ENCODE measurements at regions not wholly inside any gene's neighbourhood (a gene's known extent, or its start where the extent isn't known, plus 50 kb on each side); places are given as distances from the start of the nearest gene placed in this dataset.

- DNase-seq: no peak
These were observed 203.8 kb upstream of the CDH7 start for GRCh38 chr18:65547046-65547445.

DNA sequence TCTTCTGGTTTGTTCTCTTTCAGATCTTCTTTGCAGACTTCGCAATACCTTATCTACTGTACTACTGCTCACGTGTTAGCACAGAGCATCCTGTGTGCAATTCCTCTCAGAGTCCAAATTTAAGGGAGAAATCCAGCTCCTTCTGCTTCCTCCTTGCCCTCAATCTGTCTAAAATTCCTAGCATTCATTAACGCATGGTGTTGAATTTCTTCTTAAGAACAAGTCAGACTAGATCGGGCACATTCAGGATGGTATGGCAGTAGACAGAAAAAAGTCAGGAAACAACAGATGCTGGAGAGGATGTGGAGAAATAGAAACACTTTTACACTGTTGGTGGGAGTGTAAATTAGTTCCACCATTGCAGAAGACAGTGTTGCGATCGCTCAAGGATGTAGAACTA is 206.1 kb upstream of the CDH7 start:
- no peak for DNase-seq

DNA sequence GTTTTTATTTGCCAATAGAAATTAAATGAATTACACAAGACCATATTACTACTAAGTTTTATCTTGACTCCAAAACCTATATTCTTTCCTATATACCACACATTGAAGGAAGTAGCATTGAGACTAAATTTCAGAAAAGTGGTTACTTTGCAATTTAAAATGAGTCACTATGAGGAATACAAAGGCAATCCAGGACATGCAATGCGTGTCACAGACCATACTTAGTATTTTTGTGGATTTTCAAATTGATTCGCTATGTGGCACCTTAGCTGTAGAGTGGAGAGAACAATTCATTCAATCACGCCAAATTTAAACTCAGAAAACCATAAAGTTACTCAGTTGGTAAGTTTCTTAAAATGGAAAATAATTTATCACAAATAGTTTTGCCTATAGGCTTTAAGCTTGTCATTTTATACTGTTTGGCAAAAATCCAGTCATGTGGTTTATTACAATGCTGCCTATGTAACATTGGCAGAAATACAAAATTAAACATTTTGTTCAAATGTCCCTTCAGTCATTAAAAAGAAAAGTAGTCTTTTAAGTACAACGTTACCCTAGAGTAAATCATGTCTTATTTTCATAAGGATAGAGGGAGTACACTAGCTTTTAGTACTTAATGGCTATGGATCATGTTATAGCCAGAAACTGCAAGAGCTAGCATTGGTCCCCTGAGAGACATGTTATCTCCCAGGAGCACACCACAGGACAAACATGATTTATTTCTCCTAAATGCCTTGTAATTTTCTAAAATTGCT is 222.8 kb upstream of the CDH7 start:
- DNase-seq: no peak

DNA sequence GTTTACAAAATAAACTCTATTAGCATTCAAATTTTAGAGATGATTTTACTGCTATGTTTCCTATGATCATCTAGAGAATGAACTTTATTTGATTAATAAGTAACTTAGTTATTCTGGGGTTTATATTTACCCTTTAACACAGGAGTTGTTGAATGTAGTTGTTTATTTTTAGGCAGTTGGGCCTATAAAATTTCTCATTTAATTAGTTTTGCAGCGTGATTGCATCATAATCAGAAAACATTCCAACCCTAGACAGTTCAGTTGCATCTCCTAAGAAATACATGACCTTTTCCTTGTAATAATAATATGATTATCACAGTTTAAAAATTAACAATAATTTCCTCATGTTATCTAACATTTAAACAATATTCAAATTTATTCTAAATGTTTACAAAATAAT is 224.7 kb upstream of the CDH7 start:
- no peak for DNase-seq

DNA sequence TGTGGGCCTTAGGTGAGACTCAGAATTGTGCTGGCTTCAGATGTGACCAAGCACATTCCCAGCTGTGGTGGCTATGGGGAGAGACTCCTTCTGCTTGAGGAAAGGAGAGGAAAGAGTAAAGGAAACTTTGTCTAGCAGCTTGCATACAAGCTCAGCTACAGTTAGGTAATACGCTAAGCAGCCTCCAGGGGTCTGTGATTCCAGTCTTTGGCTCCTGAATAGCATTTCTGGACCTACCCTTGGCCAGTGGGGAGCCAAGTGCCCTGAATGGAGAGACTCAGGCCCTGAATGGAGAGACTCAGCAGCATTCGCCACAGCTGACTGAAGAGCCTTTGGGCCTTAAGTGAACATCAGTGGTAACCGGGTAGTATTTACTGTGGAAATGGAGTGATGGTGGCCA is 227.4 kb upstream of the CDH7 start:
- no peak for DNase-seq

DNA sequence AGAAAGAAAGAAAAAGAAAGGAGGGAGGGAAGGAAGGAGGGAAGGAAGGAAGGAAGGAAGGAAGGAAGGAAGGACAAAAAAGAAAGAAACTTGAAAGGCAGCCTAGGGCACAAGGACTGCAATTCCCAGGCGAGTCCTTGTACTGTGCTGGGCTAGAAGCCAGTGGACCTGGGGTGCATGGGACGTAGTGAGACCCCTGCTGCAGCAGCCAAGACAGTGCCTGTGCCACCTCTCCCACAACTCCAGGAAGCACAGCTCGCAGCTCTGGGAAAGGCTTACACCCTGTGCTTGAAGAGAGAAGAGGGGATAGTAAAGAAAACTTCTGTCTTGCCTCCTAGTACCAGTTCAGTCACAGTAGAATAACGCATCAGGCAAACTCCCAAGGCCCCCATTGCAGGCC is 227.9 kb upstream of the CDH7 start:
- no peak for DNase-seq

DNA sequence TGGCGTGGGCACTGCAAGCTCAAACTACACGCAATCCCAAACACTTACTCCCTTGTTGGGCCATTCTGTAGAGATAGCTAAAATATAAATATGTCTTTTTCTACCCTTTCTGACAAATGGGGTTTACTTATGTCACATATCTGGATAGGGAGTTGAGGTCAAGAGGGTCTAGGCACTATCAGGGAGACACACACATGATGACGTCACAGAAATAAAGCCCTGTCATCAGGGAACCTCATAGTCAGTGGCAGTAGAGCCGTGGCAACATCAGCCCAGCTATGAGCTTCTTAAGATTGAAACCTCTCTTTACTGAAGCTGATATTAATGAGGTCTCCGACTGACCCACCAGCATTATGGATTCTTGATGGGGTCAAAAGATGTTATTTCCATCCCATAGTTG is 234.6 kb upstream of the CDH7 start:
- DNase-seq: no peak

GRCh38 chr18:65498605-65499004 is 252.2 kb upstream of the CDH7 start:
- DNase-seq: no peak

GRCh38 chr18:65487569-65487968 is 263.2 kb upstream of the CDH7 start:
- no peak for DNase-seq

GRCh38 chr18:65477455-65477854 is 273.4 kb upstream of the CDH7 start:
- DNase-seq: no peak

GRCh38 chr18:65468881-65469280 is 281.9 kb upstream of the CDH7 start:
- DNase-seq: no peak

DNA sequence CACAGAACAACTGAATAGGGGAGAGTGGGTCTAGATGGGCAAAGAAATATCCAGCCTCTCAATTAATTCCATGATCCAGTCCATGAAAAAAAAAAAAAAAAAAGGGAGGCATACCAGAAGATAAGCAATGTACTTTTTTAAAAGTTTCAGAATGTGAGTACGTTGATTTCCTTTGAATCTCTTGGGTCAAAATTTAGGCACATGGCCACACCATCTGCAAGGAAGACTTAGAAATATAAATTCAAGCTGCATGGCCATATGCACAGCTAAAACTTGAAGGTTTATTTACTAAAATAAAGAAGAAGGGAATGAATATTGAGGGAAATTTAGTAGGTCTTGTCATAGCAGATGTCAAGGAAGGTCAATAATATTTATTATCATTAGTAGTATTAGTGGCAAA is 286.5 kb upstream of the CDH7 start:
- DNase-seq: no peak

DNA sequence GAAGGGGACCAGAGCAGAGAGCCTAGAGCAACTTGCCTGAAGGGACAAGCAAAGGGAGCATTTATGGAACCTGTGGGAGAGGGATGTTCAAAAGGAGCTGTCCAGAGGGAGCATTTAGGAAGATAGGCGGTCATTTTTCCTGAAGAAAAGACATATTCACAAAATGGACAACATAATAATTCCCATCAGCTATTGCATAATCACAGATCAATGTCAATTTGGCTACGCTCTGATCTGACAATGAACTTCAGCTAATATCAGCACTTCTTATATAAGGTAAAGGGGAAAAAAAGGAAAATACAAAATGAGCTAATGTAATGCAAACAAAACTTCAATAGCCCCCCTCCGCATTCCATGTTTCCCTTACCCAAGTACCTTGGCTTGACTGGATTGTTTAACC is 291.1 kb upstream of the CDH7 start:
- no peak for DNase-seq

- no peak for DNase-seq
These were observed 291.9 kb upstream of the CDH7 start for GRCh38 chr18:65458871-65459270.

DNA sequence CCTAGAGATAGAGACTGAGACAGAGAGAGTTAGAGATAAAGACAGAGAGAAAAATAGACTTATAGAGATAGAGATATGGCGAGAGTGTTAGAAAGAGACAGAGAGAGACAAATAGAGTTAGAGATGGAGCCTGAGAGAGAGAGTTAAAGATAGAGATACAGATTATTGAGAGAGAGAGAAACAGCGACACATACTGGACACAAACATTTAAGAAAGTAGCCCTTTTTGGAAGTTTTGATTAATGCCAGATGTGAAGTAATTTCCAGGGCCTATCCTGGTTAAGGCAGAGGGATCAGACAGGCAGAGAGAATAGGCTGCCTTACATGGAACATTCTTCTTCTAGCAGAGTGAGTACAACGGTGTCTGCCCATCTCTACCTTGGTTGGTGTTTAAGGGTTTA is 311.6 kb upstream of the CDH7 start:
- no peak for DNase-seq

DNA sequence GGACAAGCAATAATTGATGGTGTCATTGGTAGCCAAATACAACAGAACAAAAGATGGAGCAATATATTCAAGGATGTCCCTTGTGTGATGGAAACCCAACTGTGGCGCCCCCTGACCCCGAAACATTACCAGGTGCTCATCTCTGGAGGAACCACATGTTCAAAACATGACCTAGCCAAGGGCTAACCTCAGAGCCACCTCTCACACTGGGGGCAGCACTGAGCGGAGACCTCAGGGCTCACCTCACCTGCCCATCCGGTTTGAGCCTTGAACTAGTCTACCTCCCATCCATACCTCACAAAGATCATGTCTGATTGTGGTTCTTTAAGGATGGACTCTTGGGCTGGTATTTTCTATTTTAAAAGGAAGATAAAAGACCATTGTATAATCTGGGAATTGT is 314.4 kb upstream of the CDH7 start:
- no peak for DNase-seq

DNA sequence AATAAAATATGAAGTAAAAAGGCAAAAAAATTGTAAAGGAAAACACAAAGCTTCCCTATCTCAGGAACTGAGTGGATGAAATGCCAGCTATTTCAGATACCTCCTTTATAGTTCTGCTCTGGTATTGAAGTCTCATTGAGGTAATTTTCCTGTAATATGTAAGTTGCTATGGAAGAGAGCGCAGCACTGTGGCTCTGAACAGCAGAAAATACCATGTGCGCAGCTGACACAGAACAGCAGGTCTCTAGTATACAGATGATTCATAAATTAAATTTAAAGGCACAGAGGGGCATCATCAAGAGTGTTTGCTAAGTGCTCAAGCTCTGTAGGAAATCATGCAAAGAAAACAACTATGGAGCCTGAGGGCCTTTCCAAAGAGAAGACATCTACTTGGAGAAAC is 315.3 kb upstream of the CDH7 start:
- no peak for DNase-seq

DNA sequence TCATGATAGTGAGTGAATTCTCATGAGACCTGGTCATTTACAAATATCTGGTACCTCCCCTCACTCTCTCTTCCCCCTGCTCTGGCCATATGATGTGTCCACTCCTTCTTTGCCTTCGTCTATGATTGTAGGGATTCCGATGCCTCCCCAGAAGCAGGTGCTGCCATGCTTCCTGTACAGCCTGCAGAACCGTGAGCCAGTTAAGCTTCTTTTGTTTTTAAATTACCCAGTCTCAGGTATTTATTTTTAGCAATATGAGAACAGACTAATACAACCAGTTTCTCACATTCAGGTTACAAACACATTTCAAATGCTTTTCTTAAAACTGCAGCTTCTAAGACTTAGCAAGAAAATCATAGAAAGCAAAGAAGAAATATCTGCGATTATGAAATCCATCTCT is 321.2 kb upstream of the CDH7 start:
- DNase-seq: no peak

DNA sequence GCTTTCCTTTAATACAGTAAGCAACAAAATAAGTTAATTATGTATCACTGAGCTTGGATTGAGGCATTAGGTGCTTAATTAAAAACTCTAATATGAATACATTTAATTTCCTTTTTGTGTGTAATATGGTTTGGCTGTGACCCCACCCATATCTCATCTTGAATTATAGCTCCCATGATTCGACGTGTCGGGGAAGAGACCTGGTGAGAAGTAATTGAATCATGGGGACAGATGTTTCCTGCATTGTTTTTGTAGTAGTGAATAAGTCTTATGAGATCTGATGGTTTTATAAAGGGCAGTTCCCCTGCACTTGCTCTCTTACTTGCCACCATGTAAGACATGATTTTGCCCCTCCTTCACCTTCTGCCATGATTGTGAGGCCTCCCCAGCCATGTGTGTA is 325.4 kb upstream of the CDH7 start:
- no peak for DNase-seq

- DNase-seq: no peak
These were observed 327.0 kb upstream of the CDH7 start for GRCh38 chr18:65423776-65424175.

DNA sequence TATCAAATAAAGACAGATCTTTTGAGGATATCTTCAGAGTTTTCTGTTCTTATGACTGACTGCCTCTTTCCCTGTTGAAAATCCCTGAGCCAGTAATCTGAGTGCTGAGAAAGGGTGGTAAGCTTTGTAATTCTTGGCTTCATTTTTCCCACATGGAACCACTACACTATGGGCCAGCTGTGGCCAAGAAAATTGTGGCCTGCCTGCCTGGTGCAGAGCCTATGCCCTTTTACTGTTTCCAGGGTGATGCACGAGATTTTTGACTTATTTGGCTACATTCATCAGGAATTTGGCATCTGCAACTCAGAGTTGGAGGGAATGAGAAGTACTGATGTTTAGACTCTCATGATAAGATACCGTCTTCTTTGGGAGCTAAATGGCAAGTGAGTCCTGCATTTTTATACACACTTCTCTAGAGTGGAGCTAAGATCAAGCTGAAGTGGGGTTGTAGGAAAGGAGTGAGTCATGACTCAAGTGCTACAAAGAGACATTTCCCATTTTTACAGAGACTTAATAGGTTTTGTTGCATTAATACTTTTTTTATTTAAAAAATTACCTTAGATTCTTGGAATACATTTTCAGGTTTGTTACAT is 328.2 kb upstream of the CDH7 start:
- DNase-seq: no peak

GRCh38 chr18:65415098-65415497 is 335.7 kb upstream of the CDH7 start:
- no peak for DNase-seq

GRCh38 chr18:65414501-65414900 is 336.3 kb upstream of the CDH7 start:
- no peak for DNase-seq

DNA sequence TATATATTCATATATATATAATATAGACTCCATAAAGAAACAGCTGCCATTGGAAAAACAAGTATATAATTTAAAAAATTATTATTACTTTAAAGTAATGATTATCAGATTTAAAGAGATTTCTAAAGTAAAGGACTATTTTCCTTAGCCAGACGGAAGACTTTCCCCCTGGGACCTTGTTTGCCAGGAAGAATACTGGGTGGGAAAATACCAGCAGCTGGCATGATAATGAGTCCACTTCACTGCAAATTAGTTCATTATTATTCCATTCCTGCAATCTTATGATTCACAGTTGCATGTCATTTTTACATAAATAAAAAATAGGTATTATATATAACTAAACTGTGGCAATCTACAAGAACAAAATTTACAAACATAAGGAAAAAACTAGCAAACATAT is 339.8 kb upstream of the CDH7 start:
- DNase-seq: no peak

GRCh38 chr18:65409261-65409660 is 341.6 kb upstream of the CDH7 start:
- DNase-seq: no peak

Measured in CD4-positive, alpha-beta T cell treated with Interferon gamma for 1 hour (primary cell).